ENCODE measurements at regions not wholly inside any gene's neighbourhood (a gene's known extent, or its start where the extent isn't known, plus 50 kb on each side); places are given as distances from the start of the nearest gene placed in this dataset.

- DNase-seq (ENCODE audit: low read depth), result no peak
These were observed 472.8 kb upstream of the PROK2 start for GRCh38 chr3:72257738-72258137.

GRCh38 chr3:72257203-72257602 lies 472.3 kb upstream of the PROK2 start:
- no peak for DNase-seq (ENCODE audit: low read depth)

DNA sequence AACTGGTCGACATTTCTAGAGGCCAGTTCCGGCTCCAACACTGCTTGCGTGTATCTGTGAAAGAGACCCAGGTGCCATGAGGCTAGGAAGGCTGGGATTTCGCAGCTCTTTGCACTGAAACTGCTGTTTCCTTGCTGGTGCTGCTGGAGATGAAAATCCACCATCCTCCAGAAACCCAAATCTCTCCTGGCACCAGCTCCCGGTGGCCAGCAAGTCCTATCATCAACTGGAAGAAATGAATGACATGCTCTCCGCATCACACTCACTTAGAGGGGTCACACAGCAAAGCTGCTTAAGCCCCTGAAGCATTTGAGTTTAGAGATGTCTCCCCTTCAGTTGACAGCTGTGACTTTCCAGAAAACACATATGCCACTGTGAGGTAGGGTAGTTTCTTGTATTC lies 471.8 kb upstream of the PROK2 start:
- DNase-seq (ENCODE audit: low read depth), result no peak

DNA sequence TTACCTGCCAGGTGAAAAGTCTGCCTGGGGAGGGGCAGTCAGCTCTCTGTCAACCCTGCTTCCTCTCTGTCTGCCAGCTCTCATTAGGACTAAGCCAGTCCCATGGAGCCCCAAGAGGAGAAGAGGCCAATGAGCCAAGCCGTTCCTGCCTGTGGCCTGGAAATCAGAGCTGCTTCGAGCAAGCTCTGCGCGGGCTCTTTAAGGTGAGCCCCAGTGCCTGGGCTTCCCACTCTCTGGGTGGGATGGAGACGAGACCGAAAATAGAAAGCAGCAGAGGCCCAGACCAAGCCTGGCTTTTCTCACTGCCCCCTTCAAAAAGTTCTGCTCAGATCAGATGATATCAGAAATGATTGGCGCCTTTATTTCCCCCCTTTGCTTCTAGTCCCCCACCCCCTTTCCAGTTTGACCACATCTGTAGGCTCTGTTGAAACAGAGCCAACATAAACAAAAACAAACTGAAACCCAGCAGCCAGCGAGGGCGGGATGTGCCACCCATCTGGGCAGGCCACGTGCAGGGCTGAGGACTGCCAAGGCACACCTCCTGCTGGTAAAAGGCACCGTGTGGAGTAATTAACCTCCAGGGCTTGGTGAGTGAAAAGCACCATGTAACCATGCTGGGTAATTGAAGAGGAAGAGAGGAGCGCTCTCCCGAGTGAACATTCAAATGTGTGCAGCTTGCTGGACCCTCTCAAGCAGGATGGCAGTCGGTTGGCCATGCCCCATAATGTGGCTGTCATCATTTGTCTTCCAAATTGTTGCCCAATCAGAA lies 471.0 kb upstream of the PROK2 start:
- no peak for DNase-seq (ENCODE audit: low read depth)

- no peak for DNase-seq (ENCODE audit: low read depth)
These were observed 470.2 kb upstream of the PROK2 start for GRCh38 chr3:72255191-72255590.

GRCh38 chr3:72254483-72254882 lies 469.5 kb upstream of the PROK2 start:
- no peak for DNase-seq (ENCODE audit: low read depth)

DNA sequence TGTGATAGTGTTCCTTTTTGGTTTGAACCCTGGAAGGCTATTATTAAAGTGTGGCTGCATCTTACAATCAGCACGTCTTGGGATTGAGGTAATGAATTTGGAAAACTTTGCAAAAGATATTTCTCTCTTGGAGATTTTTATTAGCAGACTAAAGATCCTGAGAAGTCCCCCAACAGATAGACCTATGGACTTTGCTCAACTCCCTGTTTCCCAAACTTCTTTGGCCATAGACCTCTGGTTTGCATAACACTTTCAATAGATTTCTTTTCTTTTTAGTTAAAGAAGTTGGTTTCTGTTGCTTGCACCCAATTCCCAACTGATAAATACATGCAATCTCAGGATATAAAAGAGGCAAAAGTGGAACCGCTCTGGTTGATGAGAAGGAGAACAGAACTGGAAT lies 465.8 kb upstream of the PROK2 start:
- no peak for DNase-seq (ENCODE audit: low read depth)

DNA sequence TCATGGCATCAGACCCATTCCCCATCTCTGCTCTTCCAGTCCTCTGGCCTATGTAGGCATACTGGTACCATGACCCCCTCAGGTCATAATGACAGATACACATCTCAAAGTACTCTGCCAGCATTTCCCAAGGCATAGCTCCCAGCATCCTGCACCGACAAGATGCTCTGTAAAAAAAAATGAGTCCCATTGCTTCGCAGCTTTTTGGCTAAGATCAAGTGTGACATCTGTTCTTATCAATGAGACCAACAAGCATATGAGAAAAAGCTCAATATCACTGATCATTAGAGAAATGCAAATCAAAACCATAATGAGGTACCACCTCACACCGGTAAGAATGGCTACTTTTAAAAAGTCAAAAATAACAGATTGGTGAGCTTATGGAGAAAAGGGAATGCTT lies 463.9 kb upstream of the PROK2 start:
- DNase-seq (ENCODE audit: low read depth), result no peak

- no peak for DNase-seq (ENCODE audit: low read depth)
These were observed 463.4 kb upstream of the PROK2 start for GRCh38 chr3:72248389-72248761.

DNA sequence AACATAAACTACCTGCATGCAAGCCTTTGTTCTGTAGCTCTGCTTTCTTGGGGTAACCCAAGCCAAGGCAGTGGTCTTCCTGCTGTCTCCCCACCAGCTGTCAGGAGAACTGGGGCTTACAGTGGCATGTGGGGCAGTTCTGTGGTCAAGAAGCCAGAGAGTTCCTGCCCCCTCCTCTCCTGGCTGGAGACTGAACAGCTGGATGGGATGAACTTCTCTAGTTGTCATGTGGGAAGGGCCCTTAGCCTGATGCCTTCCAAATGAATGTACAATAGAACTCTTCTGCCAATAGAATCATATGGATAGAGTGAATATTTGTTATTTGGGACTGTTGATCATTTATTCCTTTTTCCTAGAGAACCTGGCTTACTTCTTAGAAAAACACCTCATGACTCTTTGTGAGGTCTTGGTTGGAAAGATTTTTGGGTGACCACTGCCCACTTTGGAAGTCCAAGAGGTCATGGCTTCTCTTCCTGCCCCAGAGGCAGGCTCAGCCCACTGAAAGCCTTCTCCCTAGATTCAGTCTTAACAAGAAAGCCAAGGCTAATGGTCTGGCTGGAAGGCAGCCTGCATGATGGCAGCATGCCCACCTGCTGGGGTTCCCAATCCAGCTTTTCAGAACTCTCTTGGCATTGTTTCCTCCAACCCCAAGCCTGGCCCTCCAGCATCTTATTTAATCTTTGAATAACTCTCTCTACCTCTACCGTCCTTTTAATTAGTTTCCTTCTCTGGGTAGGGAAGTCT lies 462.9 kb upstream of the PROK2 start:
- no peak for DNase-seq (ENCODE audit: low read depth)

DNA sequence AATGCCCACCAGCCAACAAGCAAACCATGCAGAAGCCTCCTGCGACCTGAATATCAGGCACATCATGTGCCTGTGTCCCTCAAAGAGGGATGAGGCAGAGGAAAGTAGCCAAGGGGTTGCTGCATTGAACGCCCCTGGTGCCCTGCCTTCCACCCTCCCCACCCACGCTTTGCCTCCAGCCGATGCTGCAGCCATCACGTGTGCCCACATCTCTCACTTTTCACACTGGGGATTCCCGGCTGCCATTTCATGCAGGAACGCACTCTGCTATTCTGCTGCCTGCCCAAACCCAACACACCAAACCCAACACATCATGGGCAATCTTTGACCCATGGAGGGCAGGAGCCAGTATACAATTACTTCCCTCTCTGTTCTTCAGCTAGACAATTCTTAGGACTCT lies 462.2 kb upstream of the PROK2 start:
- DNase-seq (ENCODE audit: low read depth), result no peak

- DNase-seq (ENCODE audit: low read depth), result no peak
These were observed 461.7 kb upstream of the PROK2 start for GRCh38 chr3:72246685-72247084.

GRCh38 chr3:72245183-72245811 lies 460.3 kb upstream of the PROK2 start:
- DNase-seq (ENCODE audit: low read depth), result no peak

DNA sequence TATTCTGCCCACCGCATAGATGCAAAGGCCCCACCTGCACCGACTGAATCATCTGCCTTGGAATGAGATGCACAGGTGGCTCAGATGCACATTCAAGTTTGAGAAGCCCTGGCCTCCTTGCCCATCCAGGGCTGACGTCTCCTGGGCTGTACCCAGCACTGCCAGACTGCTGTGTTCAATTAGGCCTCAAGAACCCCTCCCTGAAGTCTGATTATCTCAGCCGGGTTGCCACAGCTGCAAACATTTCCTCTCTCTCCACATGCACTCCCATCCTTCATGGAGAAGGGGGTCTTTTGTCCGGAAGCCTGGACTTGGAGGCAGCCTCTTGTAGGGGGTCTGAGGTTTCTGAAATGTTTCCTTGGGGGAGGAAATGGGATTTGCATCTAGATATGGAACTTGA lies 459.4 kb upstream of the PROK2 start:
- DNase-seq (ENCODE audit: low read depth), result no peak

GRCh38 chr3:72242326-72242725 lies 457.4 kb upstream of the PROK2 start:
- DNase-seq (ENCODE audit: low read depth), result no peak

GRCh38 chr3:72241525-72241924 lies 456.6 kb upstream of the PROK2 start:
- DNase-seq (ENCODE audit: low read depth), result no peak

DNA sequence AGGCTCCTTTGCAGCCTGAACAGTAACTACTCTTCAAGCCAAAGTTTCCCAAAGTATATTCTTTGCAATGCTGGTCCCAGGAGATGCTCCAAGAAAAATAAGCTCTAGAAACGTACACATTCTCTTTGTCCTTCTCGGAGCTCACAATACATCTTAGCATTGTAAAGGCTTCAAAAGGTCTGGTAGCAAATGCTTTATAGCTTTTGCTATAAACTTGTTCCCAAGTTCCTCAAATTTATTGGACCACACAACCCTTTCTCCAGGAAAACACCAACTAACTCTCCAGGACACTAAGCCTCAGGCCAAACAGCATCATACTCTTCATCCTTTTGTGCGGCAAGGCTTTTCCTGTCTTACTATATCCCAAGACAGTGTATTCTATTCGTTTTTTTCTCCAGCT lies 455.6 kb upstream of the PROK2 start:
- no peak for DNase-seq (ENCODE audit: low read depth)

GRCh38 chr3:72238801-72239200 lies 453.9 kb upstream of the PROK2 start:
- DNase-seq (ENCODE audit: low read depth), result no peak

GRCh38 chr3:72238010-72238691 lies 453.2 kb upstream of the PROK2 start:
- DNase-seq (ENCODE audit: low read depth), result no peak

GRCh38 chr3:72237679-72238009 lies 452.7 kb upstream of the PROK2 start:
- no peak for DNase-seq (ENCODE audit: low read depth)

DNA sequence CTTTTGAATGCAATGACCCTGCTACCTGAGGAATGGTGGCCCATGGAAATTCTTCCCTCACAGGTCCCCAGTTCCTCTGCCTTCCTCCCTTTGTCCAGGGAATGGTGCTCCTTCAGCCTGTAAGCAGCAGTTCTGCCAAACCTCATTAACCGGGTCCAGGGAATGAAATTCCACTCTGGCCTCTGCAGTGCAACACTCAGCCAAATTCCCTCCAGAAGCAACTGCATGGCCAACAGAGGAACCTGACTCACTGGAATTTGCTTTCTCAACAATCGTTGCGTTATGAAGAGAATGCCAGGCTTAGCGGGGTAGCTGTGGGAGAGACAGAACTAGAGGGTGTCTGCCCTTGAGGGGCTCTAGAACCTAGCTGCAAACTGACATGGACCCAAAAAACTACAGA lies 449.4 kb upstream of the PROK2 start:
- DNase-seq (ENCODE audit: low read depth), result no peak

- no peak for DNase-seq (ENCODE audit: low read depth)
These were observed 448.6 kb upstream of the PROK2 start for GRCh38 chr3:72233571-72233970.

GRCh38 chr3:72232777-72233176 lies 447.8 kb upstream of the PROK2 start:
- no peak for DNase-seq (ENCODE audit: low read depth)
